ENCODE measurements at regions not wholly inside any gene's neighbourhood (a gene's known extent, or its start where the extent isn't known, plus 50 kb on each side); places are given as distances from the start of the nearest gene placed in this dataset.

DNA sequence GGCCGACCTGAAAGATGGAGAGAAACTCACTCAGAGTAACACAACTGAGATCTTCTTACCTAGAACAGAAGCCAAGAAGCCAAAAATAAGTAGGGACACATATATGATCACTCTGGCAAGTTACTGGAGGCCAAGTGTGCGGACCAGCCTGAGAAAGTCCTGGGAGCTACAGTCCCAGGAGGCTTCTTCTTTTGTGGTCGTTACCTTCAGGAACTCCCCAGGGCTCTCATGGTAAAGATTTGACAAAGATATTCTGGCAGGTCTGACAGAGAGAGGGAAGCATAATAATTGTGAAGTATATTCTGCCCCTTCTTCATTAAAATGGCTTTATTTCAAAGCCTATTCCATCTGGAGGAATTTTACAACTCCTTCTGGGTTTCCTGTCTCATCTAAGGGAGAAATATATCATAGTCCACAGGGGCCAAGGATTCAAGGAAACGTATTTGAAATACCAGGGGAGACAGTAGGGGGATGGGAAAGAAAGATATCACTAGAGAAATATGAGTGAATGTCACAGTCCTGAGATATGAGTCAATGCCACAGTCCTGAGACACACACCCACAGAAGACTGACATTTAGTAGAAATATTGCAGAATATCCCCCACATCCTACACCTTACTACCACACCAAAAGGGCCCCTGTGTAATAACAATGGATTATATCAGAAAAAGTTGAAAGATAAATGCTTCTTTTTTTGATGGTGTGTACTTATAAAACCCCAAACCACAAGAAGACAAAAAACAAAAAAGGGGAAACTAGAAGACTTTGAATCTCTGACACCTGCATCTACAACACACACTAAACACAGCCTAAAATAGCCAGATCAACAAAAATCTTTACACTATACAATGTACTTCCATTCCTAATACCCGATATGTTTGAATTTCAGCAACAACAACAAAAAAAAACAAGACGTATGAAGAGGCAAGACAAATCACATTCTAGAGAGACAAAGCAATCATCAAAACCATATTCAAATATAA is 594.2 kb upstream of the NRG3 start:
- POLR2A ChIA-PET, result no interaction called here
- Histone ChIP-seq H3K9me2 (ENCODE audit: insufficient read depth, low read length) (no peaks in the 10 kb centered on the region), H3K79me2 (ENCODE audit: insufficient read depth, low read depth, low read length) (no peaks in the 10 kb centered on the region), H3K36me3 (ENCODE audit: insufficient read depth, low read length) (no peaks in the 10 kb centered on the region), H3K4me1 (ENCODE audit: insufficient read depth, low read length, poor library complexity, severe bottlenecking) (no peaks in the 10 kb centered on the region), H3K9me3 (ENCODE audit: low read length) (no peaks in the 10 kb centered on the region), H4K20me1 (ENCODE audit: insufficient read depth, low read length) (no peaks in the 10 kb centered on the region), H3K4me3 (ENCODE audit: low read depth, low read length, poor library complexity, severe bottlenecking) (no peak overlapping the region), H3K4me2 (ENCODE audit: low read length) (no peak overlapping the region), H3K27ac (ENCODE audit: low read depth, low read length, poor library complexity, severe bottlenecking) (no peak overlapping the region), H2AFZ (ENCODE audit: low read length) (no peak overlapping the region)
- BruUV-seq (replicated peaks), result no TSS peak
- intact Hi-C loops (cut with micrococcal nuclease; ENCODE audit: unreplicated experiment), result no loop called here
- CTCF ChIA-PET (ENCODE audit: unreplicated experiment), result no interaction called here
- TF ChIP-seq CTCF (conservative IDR thresholded peaks at IDR 0.05; ENCODE audit: low read length), result no peak
- no peak for TF ChIP-seq EZH2phosphoT487 (IDR thresholded peaks at IDR 0.05; ENCODE audit: borderline replicate concordance, low read depth, low read length)
- DNase-seq (ENCODE audit: low spot score), result no peak

- intact Hi-C loops (cut with micrococcal nuclease; ENCODE audit: unreplicated experiment), result no loop called here
- Histone ChIP-seq H3K79me2 (ENCODE audit: insufficient read depth, low read depth, low read length) (no peaks in the 10 kb centered on the region), H3K27ac (ENCODE audit: low read depth, low read length, poor library complexity, severe bottlenecking) (no peak overlapping the region), H3K4me3 (ENCODE audit: low read depth, low read length, poor library complexity, severe bottlenecking) (no peak overlapping the region), H3K9me2 (ENCODE audit: insufficient read depth, low read length) (no peaks in the 10 kb centered on the region), H3K4me2 (ENCODE audit: low read length) (no peak overlapping the region), H4K20me1 (ENCODE audit: insufficient read depth, low read length) (no peaks in the 10 kb centered on the region), H2AFZ (ENCODE audit: low read length) (no peak overlapping the region), H3K4me1 (ENCODE audit: insufficient read depth, low read length, poor library complexity, severe bottlenecking) (no peaks in the 10 kb centered on the region), H3K9me3 (ENCODE audit: low read length) (no peaks in the 10 kb centered on the region), H3K36me3 (ENCODE audit: insufficient read depth, low read length) (no peaks in the 10 kb centered on the region)
- no TSS peak for BruUV-seq (replicated peaks)
- POLR2A ChIA-PET, result interaction anchor here (1.0 kb wide), 1 partner anchor 52 kb away, joined by 3 read pairs; no protein-coding TSS in a partner anchor
- TF ChIP-seq CTCF (conservative IDR thresholded peaks at IDR 0.05; ENCODE audit: low read length) (no peak), EZH2phosphoT487 (IDR thresholded peaks at IDR 0.05; ENCODE audit: borderline replicate concordance, low read depth, low read length) (no peak)
- CTCF ChIA-PET (ENCODE audit: unreplicated experiment), result no interaction called here
- DNase-seq (ENCODE audit: low spot score), result no peak
These were observed 586.5 kb upstream of the NRG3 start for GRCh38 chr10:81288544-81288943.

DNA sequence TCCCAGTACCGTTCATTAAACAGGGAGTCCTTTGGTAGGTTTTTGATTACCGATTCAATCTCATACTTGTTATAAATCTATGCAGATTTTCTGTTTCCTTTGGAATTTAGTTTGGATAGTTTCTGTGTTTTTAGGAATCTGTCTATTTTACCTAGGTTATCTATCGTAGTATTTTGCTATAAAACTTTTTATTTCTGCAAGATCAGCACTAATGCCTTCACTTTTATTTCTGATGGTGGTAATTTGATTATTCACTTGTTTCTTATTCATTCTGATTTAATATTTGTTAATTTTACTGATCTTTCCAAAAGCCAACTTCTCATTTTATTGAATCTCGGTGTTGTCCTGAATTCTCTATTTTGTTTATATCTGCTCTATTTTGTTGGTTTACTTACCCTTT is 577.7 kb upstream of the NRG3 start:
- no peaks in the 10 kb centered on the region for H3K4me1 ChIP-seq (ENCODE audit: insufficient read depth, low read length, poor library complexity, severe bottlenecking)
- CTCF ChIA-PET (ENCODE audit: unreplicated experiment), result no interaction called here
- no peaks in the 10 kb centered on the region for H4K20me1 ChIP-seq (ENCODE audit: insufficient read depth, low read length)
- no peak for DNase-seq (ENCODE audit: low spot score)
- intact Hi-C loops (cut with micrococcal nuclease; ENCODE audit: unreplicated experiment), result no loop called here
- no peaks in the 10 kb centered on the region for H3K9me2 ChIP-seq (ENCODE audit: insufficient read depth, low read length)
- no peak overlapping the region for H3K4me3 ChIP-seq (ENCODE audit: low read depth, low read length, poor library complexity, severe bottlenecking)
- no peak overlapping the region for H3K27ac ChIP-seq (ENCODE audit: low read depth, low read length, poor library complexity, severe bottlenecking)
- no peaks in the 10 kb centered on the region for H3K79me2 ChIP-seq (ENCODE audit: insufficient read depth, low read depth, low read length)
- no TSS peak for BruUV-seq (replicated peaks)
- no peak overlapping the region for H2AFZ ChIP-seq (ENCODE audit: low read length)
- no peaks in the 10 kb centered on the region for H3K36me3 ChIP-seq (ENCODE audit: insufficient read depth, low read length)
- H3K4me2 ChIP-seq (ENCODE audit: low read length), result no peak overlapping the region
- H3K9me3 ChIP-seq (ENCODE audit: low read length), result no peaks in the 10 kb centered on the region
- TF ChIP-seq CTCF (conservative IDR thresholded peaks at IDR 0.05; ENCODE audit: low read length) (no peak), EZH2phosphoT487 (IDR thresholded peaks at IDR 0.05; ENCODE audit: borderline replicate concordance, low read depth, low read length) (no peak)
- POLR2A ChIA-PET, result no interaction called here

All from OCI-LY7 (cell line).